Astrocyte of the spinal cord (primary cell): ENCODE measurements at regions not wholly inside any gene's neighbourhood (a gene's known extent, or its start where the extent isn't known, plus 50 kb on each side); places are given as distances from the start of the nearest gene placed in this dataset.

Experiments
- DNase-seq: peaks from one replicate; pipeline ENCODE4 v3.0.0; 2011; ENCODE audit warnings: low read depth, low spot score
- H3K4me3 ChIP-seq: 2 replicates; pipeline ENCODE4 v1.5.1; 2011; ENCODE audit warnings: low read depth, mild to moderate bottlenecking, low read length, moderate library complexity
- in situ Hi-C: cut with HindIII; loops from 2 replicates; pipeline ENCODE4 v1.10.0; 2017; ENCODE audit warnings: low sequenced_read_pairs
- TF ChIP-seq, protein P1 (sequence below): IDR thresholded peaks from 2 replicates; pipeline ENCODE4 v1.5.1; 2012; ENCODE audit warnings: low read depth, mild to moderate bottlenecking, low read length, inconsistent platforms

DNA sequence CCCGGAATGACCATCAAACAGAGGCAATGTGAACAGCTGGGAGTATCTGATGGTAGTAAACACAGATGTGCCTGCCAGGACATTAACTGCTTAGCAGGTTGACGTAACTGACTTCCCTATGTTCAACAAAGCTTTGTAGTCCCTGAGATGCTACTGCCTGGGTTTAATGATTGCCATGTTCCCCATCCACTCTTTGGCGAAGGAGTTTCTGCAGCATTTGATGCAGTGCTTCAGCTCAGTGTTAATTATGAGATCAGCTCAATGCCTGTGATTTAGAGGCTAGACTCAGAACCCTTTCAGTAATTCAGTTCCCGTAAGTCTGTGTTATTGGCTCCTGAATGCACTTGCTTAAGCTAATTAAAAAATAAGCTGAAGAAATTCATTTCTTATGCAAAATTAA, 547.3 kb upstream of the ZNF608 start:
- no peak for DNase-seq
- TF ChIP-seq, protein P1, sequence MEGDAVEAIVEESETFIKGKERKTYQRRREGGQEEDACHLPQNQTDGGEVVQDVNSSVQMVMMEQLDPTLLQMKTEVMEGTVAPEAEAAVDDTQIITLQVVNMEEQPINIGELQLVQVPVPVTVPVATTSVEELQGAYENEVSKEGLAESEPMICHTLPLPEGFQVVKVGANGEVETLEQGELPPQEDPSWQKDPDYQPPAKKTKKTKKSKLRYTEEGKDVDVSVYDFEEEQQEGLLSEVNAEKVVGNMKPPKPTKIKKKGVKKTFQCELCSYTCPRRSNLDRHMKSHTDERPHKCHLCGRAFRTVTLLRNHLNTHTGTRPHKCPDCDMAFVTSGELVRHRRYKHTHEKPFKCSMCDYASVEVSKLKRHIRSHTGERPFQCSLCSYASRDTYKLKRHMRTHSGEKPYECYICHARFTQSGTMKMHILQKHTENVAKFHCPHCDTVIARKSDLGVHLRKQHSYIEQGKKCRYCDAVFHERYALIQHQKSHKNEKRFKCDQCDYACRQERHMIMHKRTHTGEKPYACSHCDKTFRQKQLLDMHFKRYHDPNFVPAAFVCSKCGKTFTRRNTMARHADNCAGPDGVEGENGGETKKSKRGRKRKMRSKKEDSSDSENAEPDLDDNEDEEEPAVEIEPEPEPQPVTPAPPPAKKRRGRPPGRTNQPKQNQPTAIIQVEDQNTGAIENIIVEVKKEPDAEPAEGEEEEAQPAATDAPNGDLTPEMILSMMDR: no peak
- in situ Hi-C loops: no loop called here
- no peak overlapping the region for H3K4me3 ChIP-seq

DNA sequence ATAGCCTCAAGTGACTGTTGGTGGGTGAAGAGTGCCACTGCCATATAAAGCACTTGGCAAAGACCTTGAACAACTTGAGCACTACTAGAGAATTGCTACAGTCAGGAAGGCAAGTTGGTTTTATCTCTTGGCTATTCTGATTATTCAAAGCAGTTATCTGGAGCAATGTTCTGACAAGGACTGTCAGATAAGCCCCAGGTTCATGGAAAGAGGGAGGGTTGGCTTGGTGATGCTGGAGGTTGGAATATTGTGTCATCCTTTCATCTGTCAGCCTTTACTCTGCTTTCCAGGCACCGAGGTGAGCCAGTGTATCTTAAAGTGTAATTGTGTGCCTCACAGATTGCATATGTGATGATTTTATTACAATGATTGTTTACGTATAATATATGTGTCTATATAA, 548.4 kb upstream of the ZNF608 start:
- no peak overlapping the region for H3K4me3 ChIP-seq
- in situ Hi-C loops: no loop called here
- TF ChIP-seq, protein P1: no peak
- DNase-seq: no peak

DNA sequence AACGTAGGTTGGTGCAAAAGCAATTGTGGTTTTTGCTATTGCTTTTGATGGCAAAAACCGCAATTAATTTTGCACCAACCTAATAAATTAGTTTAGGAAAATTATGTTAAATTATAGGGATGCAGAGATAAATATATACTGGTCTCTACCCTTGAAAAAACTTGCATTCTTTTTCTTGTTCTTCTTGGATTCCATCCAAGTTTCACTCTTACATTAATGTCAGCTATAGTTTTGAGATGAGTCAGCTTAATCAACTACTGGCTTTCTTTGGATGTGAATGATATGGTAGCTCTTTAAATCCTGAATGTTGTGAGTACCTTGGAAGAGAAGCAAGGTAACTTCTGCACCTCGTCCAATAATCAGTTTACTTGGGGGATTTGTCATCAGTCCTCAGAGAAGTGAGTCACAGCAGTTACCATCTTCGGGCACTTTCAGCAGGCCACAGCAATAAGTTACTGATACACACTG, 549.0 kb upstream of the ZNF608 start:
- no peak overlapping the region for H3K4me3 ChIP-seq
- TF ChIP-seq, protein P1: no peak
- DNase-seq: peak; percentile 62
- in situ Hi-C loops: no loop called here

DNA sequence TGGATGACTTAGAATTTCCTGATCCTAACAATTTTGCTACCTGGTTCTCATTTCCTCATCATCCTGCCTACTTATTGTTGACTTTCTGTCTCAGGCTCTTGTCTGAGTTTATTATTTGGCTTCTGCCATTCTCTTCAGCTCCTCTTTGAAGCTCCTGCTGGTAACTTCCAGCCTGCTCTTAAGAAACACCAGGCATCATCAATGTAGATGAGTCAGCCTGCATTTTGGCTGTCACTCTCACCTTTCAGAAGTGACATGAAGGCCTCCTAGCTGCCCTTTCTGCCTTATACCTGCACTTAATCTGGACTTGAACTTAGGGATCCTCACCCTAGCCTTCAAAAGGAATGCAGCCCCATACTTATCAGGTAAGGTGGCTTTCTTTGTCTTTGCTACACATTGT, 551.8 kb upstream of the ZNF608 start:
- no peak overlapping the region for H3K4me3 ChIP-seq
- peak; percentile 19 for DNase-seq
- TF ChIP-seq, protein P1: no peak
- in situ Hi-C loops: no loop called here

DNA sequence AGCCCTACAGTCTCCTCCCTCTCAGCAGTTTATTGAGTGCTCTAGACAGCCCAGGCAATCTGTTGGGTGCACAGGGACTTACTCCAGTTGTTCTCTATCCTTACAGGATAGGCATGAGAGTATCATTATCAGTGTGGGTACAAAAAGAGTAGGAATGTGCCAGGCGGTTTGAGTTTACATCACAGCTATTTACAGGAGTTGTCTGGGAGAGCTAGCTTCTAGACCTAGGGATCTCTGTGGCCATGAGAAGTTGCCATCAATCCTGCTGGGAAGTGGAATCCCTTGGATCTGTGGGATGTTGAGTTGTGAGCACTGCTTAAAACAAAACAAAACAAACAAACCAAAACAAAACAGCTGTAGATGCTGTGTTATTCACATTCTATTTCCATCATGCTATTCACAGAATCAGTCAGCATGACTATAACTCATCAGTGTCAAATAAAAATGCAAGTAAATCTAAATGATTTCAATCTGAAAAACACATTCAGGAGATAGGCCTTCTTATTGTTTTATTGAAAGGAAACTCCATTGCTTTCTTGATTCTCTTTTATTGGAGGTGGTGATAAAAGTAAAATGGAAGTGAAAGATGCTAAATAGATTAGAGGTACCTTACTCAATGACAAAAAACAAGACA, 552.4 kb upstream of the ZNF608 start:
- in situ Hi-C loops: no loop called here
- no peak for DNase-seq
- TF ChIP-seq, protein P1: no peak
- no peak overlapping the region for H3K4me3 ChIP-seq

DNA sequence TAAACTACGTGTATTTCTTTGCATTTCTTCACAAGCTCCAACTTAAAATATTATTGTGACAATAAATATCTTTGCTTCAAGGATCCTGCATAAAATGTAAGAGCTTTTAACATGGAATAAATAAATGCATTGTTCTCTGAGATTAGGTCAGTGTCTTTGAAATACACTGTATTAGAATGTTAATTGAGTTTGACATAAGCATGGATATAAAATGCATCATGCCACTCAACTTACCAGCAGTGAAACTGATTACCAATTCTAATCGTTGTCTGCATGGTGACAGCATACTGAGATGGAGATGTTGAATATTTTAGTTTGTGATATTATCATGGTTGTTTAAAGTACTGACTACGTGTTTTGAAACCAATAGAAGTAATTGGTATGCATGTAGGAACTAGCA, 555.3 kb upstream of the ZNF608 start:
- in situ Hi-C loops: no loop called here
- no peak overlapping the region for H3K4me3 ChIP-seq
- DNase-seq: no peak
- TF ChIP-seq, protein P1: no peak

DNA sequence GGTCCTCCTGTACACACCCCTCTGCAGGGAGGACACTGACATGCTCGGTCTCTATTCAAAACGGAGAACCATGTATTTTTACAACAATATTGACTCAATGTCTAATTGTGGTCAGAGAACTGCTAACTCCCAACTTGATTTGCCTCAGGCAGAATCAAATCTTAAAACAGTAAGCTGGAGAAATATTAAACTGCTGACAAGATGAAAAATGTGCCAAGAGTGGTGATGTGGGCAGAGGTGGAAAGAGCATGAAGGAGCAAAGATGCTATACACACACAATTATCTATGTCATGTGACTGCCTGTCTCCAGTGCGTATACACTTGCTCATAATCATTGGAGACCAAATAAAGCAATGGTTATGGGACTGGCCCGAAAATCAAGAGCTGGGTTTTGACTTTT, 556.1 kb upstream of the ZNF608 start:
- in situ Hi-C loops: no loop called here
- TF ChIP-seq, protein P1: no peak
- DNase-seq: no peak
- H3K4me3 ChIP-seq: no peak overlapping the region
